Mesendoderm (in vitro differentiated cells): ENCODE measurements at regions not wholly inside any gene's neighbourhood (a gene's known extent, or its start where the extent isn't known, plus 50 kb on each side); places are given as distances from the start of the nearest gene placed in this dataset.
"Not testable (repeated sequence)": the region's sequence is repeated elsewhere in the genome, so short reads cannot be mapped to it uniquely, and the experiment has no call there.

Experiments
- DNase-seq: peaks from one replicate; pipeline ENCODE4 v3.0.0; 2013
- H2AK5ac ChIP-seq: 2 replicates; pipeline ENCODE4 v1.6.1; 2013; ENCODE audit warnings: low read length, inconsistent platforms
- H2BK120ac ChIP-seq: 2 replicates; pipeline ENCODE4 v1.6.1; 2013; ENCODE audit warnings: low read depth, mild to moderate bottlenecking, low read length, moderate library complexity, mixed read lengths
- H2BK15ac ChIP-seq: replicated peaks from 2 replicates; pipeline ENCODE4 v1.6.1; 2013; ENCODE audit warnings: low read depth, mild to moderate bottlenecking, moderate library complexity
- H2BK5ac ChIP-seq: 2 replicates; pipeline ENCODE4 v1.6.1; 2013; ENCODE audit warnings: low read length, inconsistent platforms
- H3K18ac ChIP-seq: 2 replicates; pipeline ENCODE4 v1.6.1; 2013; ENCODE audit warnings: mild to moderate bottlenecking, low read length, mixed read lengths
- H3K23ac ChIP-seq: one replicate; pipeline ENCODE4 v1.6.1; 2013; ENCODE audit warnings: low read length
- H3K27ac ChIP-seq: 2 replicates; pipeline ENCODE4 v1.5.1; 2013; ENCODE audit warnings: low read depth, mild to moderate bottlenecking, inconsistent platforms, low read length, moderate library complexity
- H3K27me3 ChIP-seq: 2 replicates; pipeline ENCODE4 v1.6.1; 2013; ENCODE audit warnings: low read length, control low read depth, mild to moderate bottlenecking, inconsistent platforms; ENCODE audit not compliant: insufficient read depth, poor library complexity
- H3K36me3 ChIP-seq: 2 replicates; pipeline ENCODE4 v1.6.1; 2013; ENCODE audit warnings: low read length, inconsistent platforms; ENCODE audit not compliant: control insufficient read depth, insufficient read depth
- H3K4ac ChIP-seq: one replicate; pipeline ENCODE4 v1.6.1; 2013; ENCODE audit warnings: low read depth, mild to moderate bottlenecking, low read length, moderate library complexity
- H3K4me1 ChIP-seq: 2 replicates; pipeline ENCODE4 v1.6.1; 2013; ENCODE audit warnings: low read depth, low read length, inconsistent platforms; ENCODE audit not compliant: control insufficient read depth
- H3K4me2 ChIP-seq: 2 replicates; pipeline ENCODE4 v1.6.1; 2013; ENCODE audit warnings: low read length
- H3K4me3 ChIP-seq: 2 replicates; pipeline ENCODE4 v1.5.1; 2013; ENCODE audit warnings: mild to moderate bottlenecking, low read length
- H3K56ac ChIP-seq: one replicate; pipeline ENCODE4 v1.6.1; 2013; ENCODE audit warnings: low read length
- H3K79me1 ChIP-seq: 2 replicates; pipeline ENCODE4 v1.6.1; 2013; ENCODE audit warnings: low read length, inconsistent platforms
- H3K79me2 ChIP-seq: 2 replicates; pipeline ENCODE4 v1.6.1; 2013; ENCODE audit warnings: mild to moderate bottlenecking, low read length; ENCODE audit not compliant: control insufficient read depth, insufficient read depth
- H3K9ac ChIP-seq: 2 replicates; pipeline ENCODE4 v1.6.1; 2013; ENCODE audit warnings: low read length, inconsistent platforms
- H4K5ac ChIP-seq: one replicate; pipeline ENCODE4 v1.6.1; 2013; ENCODE audit warnings: low read length
- H4K8ac ChIP-seq: one replicate; pipeline ENCODE4 v1.6.1; 2013; ENCODE audit warnings: low read depth, mild to moderate bottlenecking, control low read depth, low read length, moderate library complexity
- WGBS: extraction: QIAGEN DNeasy Blood & Tissue Kit; methylation state at CpG from one replicate; pipeline ENCODE4 v1.1.7; 2013; ENCODE audit warnings: low lambda C conversion rate, missing lambda C conversion rate; ENCODE audit not compliant: insufficient coverage; ENCODE audit errors: extremely low coverage; 5-methylcytosine and 5-hydroxymethylcytosine counted together

- not testable (repeated sequence) for H4K8ac ChIP-seq
These were observed 181.3 kb upstream of the NBPF12 start for GRCh38 chr1:146756858-146757257.

GRCh38 chr1:146748686-146749085 lies 189.4 kb upstream of the NBPF12 start:
- H3K4me3 ChIP-seq, H3K79me1 ChIP-seq, H3K36me3 ChIP-seq, H3K4me1 ChIP-seq, H4K5ac ChIP-seq, H3K23ac ChIP-seq, H2BK15ac ChIP-seq, H3K27me3 ChIP-seq, H3K27ac ChIP-seq, H3K4ac ChIP-seq, H3K9ac ChIP-seq, H3K79me2 ChIP-seq, H3K56ac ChIP-seq, H3K4me2 ChIP-seq, H3K18ac ChIP-seq, H2BK5ac ChIP-seq, DNase-seq, H4K8ac ChIP-seq, H2AK5ac ChIP-seq, H2BK120ac ChIP-seq: not testable (repeated sequence)
- no CpG with 5 or more reads among the region's 3 CpGs for WGBS

More at GRCh38 chr1:146756858-146757257, 181.3 kb upstream of the NBPF12 start:
- H3K79me2 ChIP-seq, H3K4me1 ChIP-seq, H3K9ac ChIP-seq, H2BK5ac ChIP-seq, H3K56ac ChIP-seq, H3K4me2 ChIP-seq, H3K27ac ChIP-seq, H2AK5ac ChIP-seq, H3K4ac ChIP-seq, H3K36me3 ChIP-seq, H2BK120ac ChIP-seq, H2BK15ac ChIP-seq, H4K5ac ChIP-seq, H3K4me3 ChIP-seq, H3K18ac ChIP-seq, H3K23ac ChIP-seq, DNase-seq, H3K27me3 ChIP-seq, H3K79me1 ChIP-seq: not testable (repeated sequence)
- no CpG with 5 or more reads among the region's 4 CpGs for WGBS

- H3K4ac ChIP-seq, H3K79me2 ChIP-seq, H2BK5ac ChIP-seq, H4K8ac ChIP-seq, H3K4me1 ChIP-seq, H2AK5ac ChIP-seq, H3K27me3 ChIP-seq, H3K18ac ChIP-seq, H2BK120ac ChIP-seq, H3K4me2 ChIP-seq, H3K23ac ChIP-seq, H3K79me1 ChIP-seq, H4K5ac ChIP-seq, H3K36me3 ChIP-seq, DNase-seq, H2BK15ac ChIP-seq, H3K4me3 ChIP-seq, H3K9ac ChIP-seq, H3K56ac ChIP-seq, H3K27ac ChIP-seq: not testable (repeated sequence)
- no CpG with 5 or more reads among the region's 11 CpGs for WGBS
These were observed 206.0 kb upstream of the NBPF12 start for GRCh38 chr1:146731981-146732680.

DNA sequence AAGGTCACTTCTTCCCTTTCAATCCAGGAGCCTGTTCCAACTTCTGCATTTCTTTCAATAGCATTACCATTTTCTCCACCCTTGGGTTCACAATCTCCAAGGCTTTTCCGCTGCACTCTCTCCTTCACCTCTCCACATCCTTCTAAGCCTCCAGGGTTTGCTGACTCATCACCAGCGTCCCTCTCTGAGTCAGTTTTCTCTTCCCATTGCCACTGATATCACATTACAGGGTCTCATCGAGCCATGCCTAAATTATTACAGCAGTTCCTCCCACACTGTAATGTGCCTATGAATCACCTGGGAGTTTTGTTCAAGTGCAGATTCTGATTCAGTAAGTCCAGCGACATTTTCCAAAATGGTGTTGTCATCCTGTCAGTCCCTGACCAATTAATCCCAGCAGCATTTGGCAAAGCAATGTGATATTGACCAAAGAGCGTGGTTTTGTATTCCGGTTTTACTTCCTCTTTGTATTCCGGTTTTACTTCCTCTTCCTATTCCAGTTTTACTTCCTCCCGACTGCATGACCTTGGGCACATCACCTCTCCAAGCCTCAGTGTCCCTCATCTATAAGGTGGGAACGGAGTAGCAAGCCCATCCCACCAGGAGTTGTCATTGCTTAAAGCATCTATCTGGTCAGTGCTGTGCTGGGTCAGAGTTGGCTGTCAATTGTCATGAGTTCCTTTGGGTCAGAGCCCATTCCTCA lies 208.3 kb upstream of the NBPF12 start:
- H3K36me3 ChIP-seq, H3K79me1 ChIP-seq, H2BK15ac ChIP-seq, H3K4me2 ChIP-seq, H3K4me3 ChIP-seq, H3K18ac ChIP-seq, DNase-seq, H3K4me1 ChIP-seq, H2BK120ac ChIP-seq, H3K79me2 ChIP-seq, H3K27me3 ChIP-seq, H4K8ac ChIP-seq, H3K23ac ChIP-seq, H3K27ac ChIP-seq, H3K56ac ChIP-seq, H3K9ac ChIP-seq, H3K4ac ChIP-seq, H4K5ac ChIP-seq, H2AK5ac ChIP-seq, H2BK5ac ChIP-seq: not testable (repeated sequence)
- no CpG with 5 or more reads among the region's 9 CpGs for WGBS

DNA sequence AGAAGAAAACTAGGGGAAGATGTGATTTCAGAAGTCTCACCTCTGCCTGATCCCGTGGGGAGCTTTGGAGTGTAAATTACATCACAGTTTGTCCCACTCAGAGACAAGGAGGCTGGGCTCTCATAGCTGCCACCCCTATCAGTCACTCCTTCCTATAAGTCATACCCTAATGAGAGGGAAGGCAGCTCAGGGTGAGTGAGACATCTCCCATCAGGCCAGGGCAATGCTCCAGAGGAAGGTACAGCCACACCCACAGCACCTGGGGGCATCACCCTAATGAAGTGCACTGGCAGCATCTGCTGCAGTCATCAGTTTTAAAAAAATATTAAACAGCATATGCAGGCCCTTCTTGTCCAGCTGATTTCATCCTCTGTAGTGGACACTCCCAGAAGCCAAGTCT lies 223.1 kb upstream of the NBPF12 start:
- not testable (repeated sequence) for H2BK15ac ChIP-seq, H3K56ac ChIP-seq, H3K23ac ChIP-seq, H3K79me1 ChIP-seq, H2BK120ac ChIP-seq, H3K36me3 ChIP-seq, H3K4me1 ChIP-seq, H4K5ac ChIP-seq, H3K4me2 ChIP-seq, H4K8ac ChIP-seq, H2BK5ac ChIP-seq, H3K79me2 ChIP-seq, H2AK5ac ChIP-seq, H3K27me3 ChIP-seq, H3K9ac ChIP-seq, H3K27ac ChIP-seq, DNase-seq, H3K18ac ChIP-seq, H3K4ac ChIP-seq, H3K4me3 ChIP-seq
- no CpG with 5 or more reads among the region's 1 CpG for WGBS
